Endothelial cell of umbilical vein (primary cell): ENCODE measurements at regions not wholly inside any gene's neighbourhood (a gene's known extent, or its start where the extent isn't known, plus 50 kb on each side); places are given as distances from the start of the nearest gene placed in this dataset.
"Not testable (repeated sequence)": the region's sequence is repeated elsewhere in the genome, so short reads cannot be mapped to it uniquely, and the experiment has no call there.

Experiments
- BruUV-seq: library from RNA; stranded (reverse); fragments of 400-500 nt; replicated peaks from 2 replicates; lab custom pipeline; 2021; lab: Mats Ljungman, UMichigan
- CTCF ChIA-PET: fragments of 300-600, 350-600 bp; sonication (Branson Sonifier 250); formaldehyde crosslinking; loops from one replicate; lab custom pipeline; 2021; ENCODE audit warnings: antibody characterized with exemption, inconsistent platforms; lab: Charles Lee
- POLR2A ChIA-PET: fragments of 300-600, 350-600 bp; sonication (Branson Sonifier 250); formaldehyde crosslinking; loops from one replicate; lab custom pipeline; 2021; ENCODE audit warnings: antibody characterized with exemption, inconsistent platforms; lab: Charles Lee
- DNase-seq: peaks from one replicate; pipeline ENCODE4 v3.0.0-alpha.2; 2011; ENCODE audit warnings: low read depth, low spot score
- FAIRE-seq: peaks from 2 replicates; lab custom pipeline; 2011; peaks lifted over from hg19 to GRCh38; lab: Jason Lieb, UNC
- H2AFZ ChIP-seq: 2 replicates; pipeline ENCODE4 v1.6.0; 2012; ENCODE audit warnings: low read depth, low read length, control low read depth, inconsistent platforms
- H3K27ac ChIP-seq: 2 replicates; pipeline ENCODE4 v1.5.1; 2011; ENCODE audit warnings: low read depth, mild to moderate bottlenecking, control low read depth, low read length, moderate library complexity; ENCODE audit not compliant: insufficient read depth
- H3K27me3 ChIP-seq, 2 experiments: 2 replicates each; pipeline versions ENCODE4 v1.6.0 to v1.6.1; 2011; ENCODE audit warnings: low read length in 2 of 2, mixed read lengths in 1 of 2; ENCODE audit not compliant: control insufficient read depth in 2 of 2, insufficient read depth in 2 of 2
- H3K36me3 ChIP-seq, 2 experiments: 2 replicates in 1 of 2; 3 replicates in 1 of 2; pipeline ENCODE4 v1.5.1; 2011; ENCODE audit warnings: low read length in 2 of 2, mild to moderate bottlenecking in 1 of 2, moderate library complexity in 1 of 2; ENCODE audit not compliant: control insufficient read depth in 2 of 2, insufficient read depth in 2 of 2; ENCODE audit errors: extremely low read depth in 1 of 2
- H3K4me1 ChIP-seq: 3 replicates; pipeline ENCODE4 v1.5.1; 2011; ENCODE audit warnings: mild to moderate bottlenecking, low read length; ENCODE audit not compliant: control insufficient read depth, insufficient read depth; ENCODE audit errors: extremely low read depth
- H3K4me2 ChIP-seq: 2 replicates; pipeline ENCODE4 v1.6.1; 2011; ENCODE audit warnings: low read length, control low read depth, mixed read lengths; ENCODE audit not compliant: insufficient read depth
- H3K4me3 ChIP-seq, 3 experiments: fragments of 200-600 bp in 1 of 3; sonication (generic), shearing (Covaris generic) in 1 of 3; replicated peaks in 1 of 3; 2 replicates each; pipeline ENCODE4 v1.5.1; 2011 to 2016; ENCODE audit warnings: control low read depth in 3 of 3, low read length in 3 of 3, mild to moderate bottlenecking in 2 of 3, inconsistent platforms in 1 of 3, low read depth in 1 of 3, moderate library complexity in 1 of 3; ENCODE audit not compliant: insufficient read depth in 1 of 3
- H3K79me2 ChIP-seq: 2 replicates; pipeline ENCODE4 v1.6.0; 2012; ENCODE audit warnings: low read length, inconsistent platforms; ENCODE audit not compliant: control insufficient read depth, insufficient read depth
- H3K9ac ChIP-seq: replicated peaks from 2 replicates; pipeline ENCODE3; 2011; ENCODE audit warnings: low read length, control low read depth; ENCODE audit not compliant: insufficient read depth; ENCODE audit errors: extremely low read depth
- H3K9me1 ChIP-seq: replicated peaks from 3 replicates; pipeline ENCODE4 v1.6.0; 2011; ENCODE audit warnings: mild to moderate bottlenecking, low read length; ENCODE audit not compliant: control insufficient read depth, insufficient read depth; ENCODE audit errors: extremely low read depth
- H3K9me3 ChIP-seq: replicated peaks from 2 replicates; pipeline ENCODE4 v1.5.1; 2012; ENCODE audit warnings: low read length, inconsistent platforms; ENCODE audit not compliant: control insufficient read depth, insufficient read depth
- H4K20me1 ChIP-seq: replicated peaks from 2 replicates; pipeline ENCODE3; 2011; ENCODE audit warnings: mild to moderate bottlenecking, low read length; ENCODE audit not compliant: control insufficient read depth, insufficient read depth; ENCODE audit errors: extremely low read depth
- CTCF ChIP-seq, 2 donors: IDR thresholded peaks; 1 replicate in 1 of 2; 2 replicates in 1 of 2; pipeline ENCODE4 v1.5.1; 2011; ENCODE audit warnings: low read length in 2 of 2, mild to moderate bottlenecking in 2 of 2, moderate library complexity in 2 of 2, control low read depth in 1 of 2, inconsistent platforms in 1 of 2, low read depth in 1 of 2; ENCODE audit not compliant: insufficient read depth in 1 of 2; ENCODE audit errors: extremely low read depth in 1 of 2
- EZH2 ChIP-seq: IDR thresholded peaks from 2 replicates; pipeline ENCODE4 v1.6.1; 2012; ENCODE audit warnings: borderline replicate concordance, low read depth, mild to moderate bottlenecking, moderate library complexity, low read length, inconsistent platforms; ENCODE audit not compliant: severe bottlenecking
- FOS ChIP-seq: IDR thresholded peaks from 2 replicates; pipeline ENCODE4 v1.6.1; 2011; ENCODE audit warnings: mild to moderate bottlenecking, low read length, moderate library complexity, borderline replicate concordance; ENCODE audit not compliant: insufficient read depth
- GATA2 ChIP-seq: IDR thresholded peaks from 2 replicates; pipeline ENCODE4 v1.7.0; 2011; ENCODE audit warnings: low read depth, mild to moderate bottlenecking, moderate library complexity, mixed read lengths, low read length; ENCODE audit not compliant: insufficient read length, insufficient read depth
- JUN ChIP-seq: IDR thresholded peaks from 2 replicates; pipeline ENCODE4 v1.6.1; 2011; ENCODE audit warnings: borderline replicate concordance, low read depth; ENCODE audit not compliant: insufficient read length, insufficient read depth
- MAX ChIP-seq: IDR thresholded peaks from 2 replicates; pipeline ENCODE4 v1.6.1; 2011; ENCODE audit not compliant: insufficient read depth, insufficient read length
- MYC ChIP-seq: IDR thresholded peaks from one replicate; pipeline ENCODE4 v1.6.1; 2011; ENCODE audit warnings: mild to moderate bottlenecking, low read depth, low read length
- POLR2A ChIP-seq: IDR thresholded peaks from 2 replicates; pipeline ENCODE4 v1.6.1; 2012; ENCODE audit warnings: low read depth, mild to moderate bottlenecking, control low read depth, low read length
- POLR2AphosphoS5 ChIP-seq: IDR thresholded peaks from 2 replicates; pipeline ENCODE4 v1.6.1; 2012; ENCODE audit warnings: low read depth, mild to moderate bottlenecking, control low read depth, low read length, moderate library complexity; ENCODE audit not compliant: insufficient read depth
- dilution Hi-C: fragments of 300-500 bp; cut with MboI; formaldehyde crosslinking; loops from one replicate; pipeline ENCODE4 v1.15.0; 2019; ENCODE audit warnings: low sequenced_read_pairs; ENCODE audit not compliant: extremely low pct_ligation_motif_present
- intact Hi-C: fragments of 100-400 bp; cut with micrococcal nuclease; formaldehyde crosslinking; loops from one replicate; pipeline ENCODE4 v1.10.0; 2022

GRCh38 chr5:127216898-127217675 is 73.5 kb upstream of the MEGF10 start:
- H4K20me1 ChIP-seq, result no peaks in the 10 kb centered on the region
- FAIRE-seq (no peak), DNase-seq (no peak)
- no peak for TF ChIP-seq POLR2AphosphoS5
- TF ChIP-seq FOS, result no peak
- TF ChIP-seq GATA2, result no peak
- TF ChIP-seq POLR2A, result no peak
- TF ChIP-seq MAX, result no peak
- no peak for TF ChIP-seq CTCF (IDR thresholded peaks at IDR 0.05; ENCODE audit: extremely low read depth in 1 of 2, insufficient read depth in 1 of 2, low read depth in 1 of 2, low read length in 2 of 2)
- no peak for TF ChIP-seq MYC
- no peak for TF ChIP-seq EZH2
- TF ChIP-seq JUN, result no peak
- no peaks in the 10 kb centered on the region for H3K36me3 ChIP-seq
- H3K4me3 ChIP-seq, result no peak overlapping the region
- no TSS peak for BruUV-seq
- no peaks in the 10 kb centered on the region for H3K4me1 ChIP-seq
- H3K4me2 ChIP-seq, result no peak overlapping the region
- dilution Hi-C loops (no loop called here), intact Hi-C loops (no loop called here)
- no peak overlapping the region for H3K9ac ChIP-seq
- H3K9me1 ChIP-seq, result no peaks in the 10 kb centered on the region
- H3K27ac ChIP-seq, result no peak overlapping the region
- peaks cover 3 to 5% of the 10 kb centered on the region in 2 experiments for H3K27me3 ChIP-seq
- no peaks in the 10 kb centered on the region for H3K79me2 ChIP-seq
- no peaks in the 10 kb centered on the region for H3K9me3 ChIP-seq
- CTCF ChIA-PET, result no interaction called here
- POLR2A ChIA-PET, result no interaction called here
- no peak overlapping the region for H2AFZ ChIP-seq

GRCh38 chr5:127221936-127222335 is 68.7 kb upstream of the MEGF10 start:
- DNase-seq, H2AFZ ChIP-seq, H3K79me2 ChIP-seq, H3K4me3 ChIP-seq, CTCF ChIA-PET, H3K36me3 ChIP-seq, H3K27me3 ChIP-seq, BruUV-seq, POLR2A ChIA-PET, dilution Hi-C loops, H3K9ac ChIP-seq, intact Hi-C loops, FAIRE-seq, H4K20me1 ChIP-seq, H3K4me2 ChIP-seq, H3K9me3 ChIP-seq, H3K27ac ChIP-seq, H3K4me1 ChIP-seq, H3K9me1 ChIP-seq: not testable (repeated sequence)

- H3K27ac ChIP-seq, H3K9me1 ChIP-seq, BruUV-seq, H3K4me1 ChIP-seq, FAIRE-seq, H3K79me2 ChIP-seq, POLR2A ChIA-PET, H4K20me1 ChIP-seq, DNase-seq, H3K9ac ChIP-seq, H3K27me3 ChIP-seq, dilution Hi-C loops, H3K36me3 ChIP-seq, intact Hi-C loops, H3K4me3 ChIP-seq, H2AFZ ChIP-seq, H3K9me3 ChIP-seq, H3K4me2 ChIP-seq: not testable (repeated sequence)
- CTCF ChIA-PET, result interaction anchor here (0.6 kb wide), 2 partner anchors 424 to 873 kb away, joined by 3 read pairs; no protein-coding TSS in a partner anchor
Measured at GRCh38 chr5:127222571-127223156, 67.9 kb upstream of the MEGF10 start.
